Calu3 (cell line): ENCODE measurements at regions not wholly inside any gene's neighbourhood (a gene's known extent, or its start where the extent isn't known, plus 50 kb on each side); places are given as distances from the start of the nearest gene placed in this dataset.

Experiments used
- BruUV-seq: library from RNA; stranded (reverse); fragments of 400-500 nt; replicated peaks from 2 replicates; lab custom pipeline; 2021; lab: Mats Ljungman, UMichigan
- CTCF ChIA-PET: fragments of 300-600 bp; sonication (Branson Sonifier 250); formaldehyde crosslinking; loops from one replicate; lab custom pipeline; 2022; ENCODE audit warnings: antibody characterized with exemption; lab: Charles Lee
- DNase-seq: peaks from one replicate; pipeline ENCODE4 v3.0.0; 2022
- H3K27ac Mint-ChIP-seq: one replicate; pipeline ENCODE4 v1.8.0; 2022; ENCODE audit warnings: mixed read lengths; ENCODE audit not compliant: unreplicated experiment
- H3K27me3 Mint-ChIP-seq: one replicate; pipeline ENCODE4 v1.8.0; 2022; ENCODE audit warnings: mixed read lengths; ENCODE audit not compliant: unreplicated experiment
- H3K36me3 Mint-ChIP-seq: one replicate; pipeline ENCODE4 v1.8.0; 2022; ENCODE audit warnings: mild to moderate bottlenecking, moderate library complexity, mixed read lengths; ENCODE audit not compliant: insufficient read depth, unreplicated experiment
- H3K4me1 Mint-ChIP-seq: one replicate; pipeline ENCODE4 v1.8.0; 2022; ENCODE audit warnings: mild to moderate bottlenecking, low read depth, mixed read lengths; ENCODE audit not compliant: unreplicated experiment
- H3K4me3 Mint-ChIP-seq: one replicate; pipeline ENCODE4 v1.8.0; 2022; ENCODE audit warnings: mild to moderate bottlenecking, low read depth, moderate library complexity, mixed read lengths; ENCODE audit not compliant: unreplicated experiment
- H3K9me3 Mint-ChIP-seq: one replicate; pipeline ENCODE4 v1.8.0; 2022; ENCODE audit warnings: low read depth, mixed read lengths; ENCODE audit not compliant: unreplicated experiment
- intact Hi-C: fragments of 100-400 bp; cut with micrococcal nuclease; formaldehyde crosslinking; loops from one replicate; pipeline ENCODE4 v1.10.0; 2022; ENCODE audit not compliant: unreplicated experiment
- TF ChIP-seq, protein P1 (sequence below): fragments of 200-600 bp; IDR thresholded peaks from one replicate; pipeline ENCODE4 v1.8.0; 2022; ENCODE audit warnings: antibody characterized with exemption; ENCODE audit not compliant: unreplicated experiment

DNA sequence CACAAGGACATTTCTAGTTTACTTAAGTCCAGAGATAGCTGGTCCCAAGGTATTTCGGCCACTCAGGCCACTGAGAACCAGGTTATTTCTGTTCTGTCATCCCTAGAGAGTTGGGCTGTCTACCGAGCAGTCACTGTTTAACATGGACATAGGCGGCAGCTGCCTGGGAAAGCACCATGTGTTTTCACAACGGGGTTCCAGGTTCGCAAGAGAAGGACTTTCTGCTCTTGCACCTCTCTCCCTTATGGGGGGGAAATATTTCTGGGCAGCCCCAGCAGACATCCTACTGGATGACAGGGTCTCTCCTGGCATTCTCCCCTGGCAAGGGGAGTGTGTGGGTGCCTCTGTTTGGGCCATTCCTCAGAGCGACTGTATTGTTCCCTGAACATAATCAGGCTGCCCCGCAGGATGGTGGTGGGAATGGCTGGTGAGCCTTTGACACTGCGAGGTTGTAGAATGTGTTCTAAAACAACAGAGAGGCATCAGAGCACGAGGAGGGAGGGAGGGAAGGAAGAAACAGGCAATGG, 64.4 kb upstream of the DUSP22 start:
- no peak for DNase-seq

DNA sequence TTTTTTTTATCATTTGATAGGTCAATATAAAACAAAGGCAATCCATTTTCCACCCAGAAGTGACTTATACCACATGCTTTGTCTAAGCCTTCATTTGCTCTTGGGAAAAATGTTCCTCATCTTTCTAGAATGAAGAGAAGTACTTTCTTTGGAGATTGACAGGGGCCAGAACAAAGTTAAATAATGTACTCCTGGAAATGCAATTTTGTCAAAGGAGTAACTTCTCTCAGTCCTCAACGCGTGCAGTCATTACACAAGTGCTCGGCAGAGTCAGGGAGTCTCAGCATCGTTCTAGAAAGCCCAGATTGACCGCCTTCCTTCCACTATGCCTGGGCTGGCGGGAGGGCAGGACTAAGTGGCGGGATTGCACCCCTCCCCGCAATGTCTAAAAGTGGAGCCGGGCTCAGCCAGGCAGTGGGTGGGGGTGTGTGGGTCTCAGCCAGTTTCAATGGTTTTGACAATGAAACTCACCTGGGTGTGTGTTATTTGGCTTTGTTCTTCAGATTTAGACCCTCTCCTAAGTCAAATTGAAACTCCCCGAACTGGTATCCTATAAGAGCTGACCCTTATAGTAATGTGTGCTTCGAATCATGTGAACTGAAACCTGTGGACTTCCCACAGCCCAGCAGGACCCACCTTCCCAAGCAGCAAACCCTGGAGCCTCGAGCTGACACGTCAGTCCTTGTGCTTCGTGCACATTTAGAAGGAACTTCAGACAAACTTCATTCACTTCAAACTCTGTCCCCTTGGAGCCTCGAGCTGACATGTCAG, 63.2 kb upstream of the DUSP22 start:
- intact Hi-C loops: no loop called here
- peaks cover 3% of the 10 kb centered on the region for H3K27me3 Mint-ChIP-seq
- TF ChIP-seq, protein P1, sequence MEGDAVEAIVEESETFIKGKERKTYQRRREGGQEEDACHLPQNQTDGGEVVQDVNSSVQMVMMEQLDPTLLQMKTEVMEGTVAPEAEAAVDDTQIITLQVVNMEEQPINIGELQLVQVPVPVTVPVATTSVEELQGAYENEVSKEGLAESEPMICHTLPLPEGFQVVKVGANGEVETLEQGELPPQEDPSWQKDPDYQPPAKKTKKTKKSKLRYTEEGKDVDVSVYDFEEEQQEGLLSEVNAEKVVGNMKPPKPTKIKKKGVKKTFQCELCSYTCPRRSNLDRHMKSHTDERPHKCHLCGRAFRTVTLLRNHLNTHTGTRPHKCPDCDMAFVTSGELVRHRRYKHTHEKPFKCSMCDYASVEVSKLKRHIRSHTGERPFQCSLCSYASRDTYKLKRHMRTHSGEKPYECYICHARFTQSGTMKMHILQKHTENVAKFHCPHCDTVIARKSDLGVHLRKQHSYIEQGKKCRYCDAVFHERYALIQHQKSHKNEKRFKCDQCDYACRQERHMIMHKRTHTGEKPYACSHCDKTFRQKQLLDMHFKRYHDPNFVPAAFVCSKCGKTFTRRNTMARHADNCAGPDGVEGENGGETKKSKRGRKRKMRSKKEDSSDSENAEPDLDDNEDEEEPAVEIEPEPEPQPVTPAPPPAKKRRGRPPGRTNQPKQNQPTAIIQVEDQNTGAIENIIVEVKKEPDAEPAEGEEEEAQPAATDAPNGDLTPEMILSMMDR: no peak
- H3K9me3 Mint-ChIP-seq: no peaks in the 10 kb centered on the region
- H3K36me3 Mint-ChIP-seq: no peaks in the 10 kb centered on the region
- no peak overlapping the region for H3K4me3 Mint-ChIP-seq
- no peak for DNase-seq
- no TSS peak for BruUV-seq
- no peaks in the 10 kb centered on the region for H3K4me1 Mint-ChIP-seq
- CTCF ChIA-PET: no interaction called here
- H3K27ac Mint-ChIP-seq: no peak overlapping the region

More for the DNA sequence above, 64.4 kb upstream of the DUSP22 start:
- Mint-ChIP-seq H3K27ac (no peak overlapping the region), H3K4me3 (no peak overlapping the region), H3K4me1 (no peaks in the 10 kb centered on the region), H3K36me3 (no peaks in the 10 kb centered on the region), H3K9me3 (no peaks in the 10 kb centered on the region), H3K27me3 (peaks cover 15% of the 10 kb centered on the region)
- intact Hi-C loops: no loop called here
- TF ChIP-seq, protein P1: no peak
- BruUV-seq: no TSS peak
- CTCF ChIA-PET: no interaction called here

DNA sequence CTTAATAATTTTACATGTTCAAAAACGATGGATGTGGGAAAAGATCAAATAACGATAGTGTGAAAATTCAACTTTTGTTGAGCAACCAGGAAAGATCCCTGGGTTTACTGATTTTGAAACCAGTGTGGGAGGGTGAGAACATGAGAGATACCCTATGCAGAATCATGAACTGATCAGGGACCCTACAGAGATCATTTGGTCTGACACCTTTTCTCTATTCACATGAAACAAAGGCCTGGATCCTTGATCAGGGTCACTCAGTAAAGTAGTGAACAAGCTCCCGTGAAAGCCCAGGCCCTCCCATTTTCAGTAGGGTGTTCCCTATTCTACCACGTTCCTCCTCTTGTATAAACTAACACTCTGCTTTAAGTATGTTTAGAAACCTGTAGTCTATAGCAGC, 60.5 kb upstream of the DUSP22 start:
- intact Hi-C loops: no loop called here
- H3K9me3 Mint-ChIP-seq: no peaks in the 10 kb centered on the region
- no TSS peak for BruUV-seq
- DNase-seq: no peak
- TF ChIP-seq, protein P1: no peak
- H3K4me1 Mint-ChIP-seq: peaks cover 9% of the 10 kb centered on the region
- CTCF ChIA-PET: no interaction called here
- no peaks in the 10 kb centered on the region for H3K36me3 Mint-ChIP-seq
- H3K27ac Mint-ChIP-seq: no peak overlapping the region
- no peaks in the 10 kb centered on the region for H3K27me3 Mint-ChIP-seq
- no peak overlapping the region for H3K4me3 Mint-ChIP-seq

DNA sequence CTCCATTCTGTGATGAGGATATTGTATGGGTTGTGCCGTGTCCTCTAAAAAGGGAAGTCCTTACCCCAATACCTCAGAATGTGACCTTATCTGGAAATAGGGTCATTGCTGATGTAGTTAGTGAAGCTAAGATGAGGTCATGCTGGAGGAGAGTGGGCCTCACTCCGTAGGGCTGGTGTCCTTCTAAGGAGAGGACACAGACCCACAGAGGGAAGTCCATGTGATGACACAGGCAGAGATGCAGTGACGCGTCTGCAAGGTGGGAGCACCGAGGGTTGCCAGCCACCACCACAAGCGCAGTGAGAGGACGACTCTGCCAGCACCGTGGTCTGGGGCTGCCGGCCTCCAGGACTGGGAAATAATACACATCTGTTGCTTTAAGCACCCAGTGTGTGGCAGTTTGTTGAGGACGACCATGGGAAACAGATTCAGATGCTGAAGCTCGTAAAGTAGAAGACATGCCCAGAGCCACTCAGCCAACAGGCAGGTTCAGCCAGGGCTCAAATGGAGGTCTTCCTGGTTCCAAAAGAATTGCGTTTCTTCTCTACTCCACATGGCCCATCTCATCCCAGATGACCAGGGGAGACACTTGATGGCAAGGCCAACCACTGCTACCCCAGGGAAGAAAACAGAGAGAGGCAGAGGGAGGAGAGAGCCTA, 59.2 kb upstream of the DUSP22 start:
- no peak for DNase-seq
- CTCF ChIA-PET: no interaction called here
- intact Hi-C loops: no loop called here
- peaks cover 9% of the 10 kb centered on the region for H3K4me1 Mint-ChIP-seq
- H3K9me3 Mint-ChIP-seq: no peaks in the 10 kb centered on the region
- H3K27ac Mint-ChIP-seq: no peak overlapping the region
- no peak overlapping the region for H3K4me3 Mint-ChIP-seq
- TF ChIP-seq, protein P1: no peak
- no peaks in the 10 kb centered on the region for H3K36me3 Mint-ChIP-seq
- H3K27me3 Mint-ChIP-seq: no peaks in the 10 kb centered on the region
- no TSS peak for BruUV-seq
